ENCODE measurements at regions not wholly inside any gene's neighbourhood (a gene's known extent, or its start where the extent isn't known, plus 50 kb on each side); places are given as distances from the start of the nearest gene placed in this dataset.
"Not testable (repeated sequence)": the region's sequence is repeated elsewhere in the genome, so short reads cannot be mapped to it uniquely, and the experiment has no call there.

- Histone ChIP-seq H4K20me1 (replicated peaks; ENCODE audit: control insufficient read depth, insufficient read depth, low read length) (no peaks in the 10 kb centered on the region), H3K4me2 (ENCODE audit: insufficient read depth, low read length) (no peak overlapping the region), H3K9me1 (ENCODE audit: control insufficient read depth, insufficient read depth, low read length) (no peaks in the 10 kb centered on the region), H2AFZ (ENCODE audit: low read depth, low read length) (no peak overlapping the region), H3K4me1 (replicated peaks in 1 of 2; ENCODE audit: control insufficient read depth in 2 of 2, insufficient read depth in 2 of 2, low read length in 2 of 2) (no peaks in the 10 kb centered on the region), H3K36me3 (ENCODE audit: control insufficient read depth, insufficient read depth, low read length) (no peaks in the 10 kb centered on the region), H3K27me3 (ENCODE audit: control insufficient read depth in 2 of 2, insufficient read depth in 2 of 2, low read length in 2 of 2) (no peaks in the 10 kb centered on the region), H3K79me2 (ENCODE audit: control insufficient read depth, insufficient read depth, low read length) (no peaks in the 10 kb centered on the region), H3K27ac (ENCODE audit: extremely low read depth, low read depth, low read length) (no peak overlapping the region), H3K9me3 (replicated peaks; ENCODE audit: control insufficient read depth, insufficient read depth, low read depth, low read length) (no peaks in the 10 kb centered on the region), H3K4me3 (no peak overlapping the region), H3K9ac (ENCODE audit: insufficient read depth in 1 of 2, low read depth in 2 of 2, low read length in 2 of 2) (no peak overlapping the region)
- CTCF ChIA-PET (ENCODE audit: low intra/inter-chr PET ratio): no interaction called here
- FAIRE-seq: no peak
- in situ Hi-C loops (cut with MboI): no loop called here
- POLR2A ChIA-PET: no interaction called here
- no TSS peak for BruUV-seq (replicated peaks)
- no peak for DNase-seq (ENCODE audit: extremely low read depth in 1 of 4, low spot score in 3 of 4)
- TF ChIP-seq MTA1 (IDR thresholded peaks at IDR 0.05; ENCODE audit: borderline replicate concordance): no peak
- no peak for TF ChIP-seq PHB2 (IDR thresholded peaks at IDR 0.05; ENCODE audit: low read depth)
- no peak for TF ChIP-seq STAT5A (IDR thresholded peaks at IDR 0.05; ENCODE audit: borderline replicate concordance, low read length)
- TF ChIP-seq ZSCAN32 (CRISPR knock-in tag; IDR thresholded peaks at IDR 0.05): no peak
- no peak for TF ChIP-seq BCLAF1 (IDR thresholded peaks at IDR 0.05; ENCODE audit: borderline replicate concordance in 1 of 2, control insufficient read depth in 1 of 2, low read depth in 2 of 2, low read length in 1 of 2)
- no peak for TF ChIP-seq DPF2 (IDR thresholded peaks at IDR 0.05)
- TF ChIP-seq CTCF (IDR thresholded peaks at IDR 0.05 in 2 of 3, conservative IDR thresholded peaks at IDR 0.05 in 1 of 3; ENCODE audit: insufficient read depth in 2 of 3, low read depth in 1 of 3, low read length in 3 of 3): no peak
- TF ChIP-seq ZFPM2 (CRISPR knock-in tag; IDR thresholded peaks at IDR 0.05): no peak
- TF ChIP-seq ZNF695 (CRISPR knock-in tag; IDR thresholded peaks at IDR 0.05): no peak
- TF ChIP-seq ZNF707 (CRISPR knock-in tag; conservative IDR thresholded peaks at IDR 0.05): no peak
- TF ChIP-seq DIDO1 (tag; IDR thresholded peaks at IDR 0.05; ENCODE audit: low read depth): no peak
- TF ChIP-seq ZNF133 (CRISPR knock-in tag; IDR thresholded peaks at IDR 0.05): no peak
- no peak for ATAC-seq
- intact Hi-C loops (cut with micrococcal nuclease): no loop called here
- 0% methylated on average over 1 of the region's 2 CpGs for WGBS (ENCODE audit: insufficient coverage, low coverage, missing lambda C conversion rate)
These were observed 682.6 kb downstream of the JRKL start for GRCh38 chr11:97072420-97072819.

- H3K9ac ChIP-seq (ENCODE audit: insufficient read depth in 1 of 2, low read depth in 2 of 2, low read length in 2 of 2); H3K4me3 ChIP-seq; H3K27me3 ChIP-seq (ENCODE audit: control insufficient read depth in 2 of 2, insufficient read depth in 2 of 2, low read length in 2 of 2); intact Hi-C loops (cut with micrococcal nuclease); H3K79me2 ChIP-seq (ENCODE audit: control insufficient read depth, insufficient read depth, low read length); H3K4me2 ChIP-seq (ENCODE audit: insufficient read depth, low read length); CTCF ChIA-PET (ENCODE audit: low intra/inter-chr PET ratio); POLR2A ChIA-PET; BruUV-seq (replicated peaks); H3K9me3 ChIP-seq (replicated peaks; ENCODE audit: control insufficient read depth, insufficient read depth, low read depth, low read length); in situ Hi-C loops (cut with MboI); H3K9me1 ChIP-seq (ENCODE audit: control insufficient read depth, insufficient read depth, low read length); H2AFZ ChIP-seq (ENCODE audit: low read depth, low read length); H3K27ac ChIP-seq (ENCODE audit: extremely low read depth, low read depth, low read length); DNase-seq (ENCODE audit: extremely low read depth in 1 of 4, low spot score in 3 of 4); H3K36me3 ChIP-seq (ENCODE audit: control insufficient read depth, insufficient read depth, low read length); H3K4me1 ChIP-seq (replicated peaks in 1 of 2; ENCODE audit: control insufficient read depth in 2 of 2, insufficient read depth in 2 of 2, low read length in 2 of 2); FAIRE-seq; H4K20me1 ChIP-seq (replicated peaks; ENCODE audit: control insufficient read depth, insufficient read depth, low read length); ATAC-seq: not testable (repeated sequence)
- 5% methylated on average over 13 of the region's 19 CpGs for WGBS (ENCODE audit: insufficient coverage, low coverage, missing lambda C conversion rate)
These were observed 686.9 kb downstream of the JRKL start for GRCh38 chr11:97076666-97077065.

Measured in K562 (cell line).